ENCODE measurements at regions not wholly inside any gene's neighbourhood (a gene's known extent, or its start where the extent isn't known, plus 50 kb on each side); places are given as distances from the start of the nearest gene placed in this dataset.

- no peak for DNase-seq (ENCODE audit: low read depth, low spot score)
Measured at GRCh38 chr2:120673571-120674061, 62.1 kb upstream of the GLI2 start.

GRCh38 chr2:120674246-120675170, 61.2 kb upstream of the GLI2 start:
- DNase-seq (ENCODE audit: low read depth, low spot score): no peak

- DNase-seq (ENCODE audit: low read depth, low spot score): no peak
Measured at GRCh38 chr2:120675460-120676130, 60.1 kb upstream of the GLI2 start.

GRCh38 chr2:120677221-120677620, 58.4 kb upstream of the GLI2 start:
- no peak for DNase-seq (ENCODE audit: low read depth, low spot score)

- DNase-seq (ENCODE audit: low read depth, low spot score): no peak
Measured at GRCh38 chr2:120677696-120678247, 57.9 kb upstream of the GLI2 start.

GRCh38 chr2:120678251-120678650, 57.4 kb upstream of the GLI2 start:
- DNase-seq (ENCODE audit: low read depth, low spot score): no peak

GRCh38 chr2:120678926-120679325, 56.7 kb upstream of the GLI2 start:
- no peak for DNase-seq (ENCODE audit: low read depth, low spot score)

- no peak for DNase-seq (ENCODE audit: low read depth, low spot score)
Measured at GRCh38 chr2:120679526-120679925, 56.1 kb upstream of the GLI2 start.

- DNase-seq (ENCODE audit: low read depth, low spot score): peak; percentile 30
Measured at GRCh38 chr2:120680136-120680761, 55.4 kb upstream of the GLI2 start.

- DNase-seq (ENCODE audit: low read depth, low spot score): no peak
Measured at GRCh38 chr2:120681181-120681580, 54.5 kb upstream of the GLI2 start.

- no peak for DNase-seq (ENCODE audit: low read depth, low spot score)
Measured at GRCh38 chr2:120681696-120682288, 53.9 kb upstream of the GLI2 start.

- DNase-seq (ENCODE audit: low read depth, low spot score): no peak
Measured at GRCh38 chr2:120682654-120683053, 53.0 kb upstream of the GLI2 start.

- DNase-seq (ENCODE audit: low read depth, low spot score): no peak
Measured at GRCh38 chr2:120683081-120683480, 52.6 kb upstream of the GLI2 start.

- no peak for DNase-seq (ENCODE audit: low read depth, low spot score)
Measured at GRCh38 chr2:120683701-120684100, 52.0 kb upstream of the GLI2 start.

GRCh38 chr2:120684289-120685065, 51.2 kb upstream of the GLI2 start:
- DNase-seq (ENCODE audit: low read depth, low spot score): no peak

GRCh38 chr2:120685066-120685973, 50.3 kb upstream of the GLI2 start:
- no peak for DNase-seq (ENCODE audit: low read depth, low spot score)

All from activated naive CD8-positive, alpha-beta T cell treated with anti-CD3 and anti-CD28 coated beads, Interleukin-2, amount 50 U/mL, for 16 hours (primary cell).